Fibroblast of mammary gland (primary cell): ENCODE measurements at regions not wholly inside any gene's neighbourhood (a gene's known extent, or its start where the extent isn't known, plus 50 kb on each side); places are given as distances from the start of the nearest gene placed in this dataset.

Experiments
- DNase-seq: peaks from one replicate; pipeline ENCODE4 v3.0.0-alpha.2; 2010; ENCODE audit warnings: low read depth
- H3K4me3 ChIP-seq: 2 replicates; pipeline ENCODE4 v1.5.1; 2011; ENCODE audit warnings: low read depth, mild to moderate bottlenecking, low read length, moderate library complexity; ENCODE audit not compliant: control insufficient read depth
- TF ChIP-seq, protein P1 (sequence below): conservative IDR thresholded peaks from 2 replicates; pipeline ENCODE4 v1.5.1; 2011; ENCODE audit warnings: low read depth, low read length, inconsistent platforms; ENCODE audit not compliant: control insufficient read depth, insufficient read depth

GRCh38 chr9:96052686-96053085, 177.2 kb downstream of the ERCC6L2 start:
- TF ChIP-seq, protein P1, sequence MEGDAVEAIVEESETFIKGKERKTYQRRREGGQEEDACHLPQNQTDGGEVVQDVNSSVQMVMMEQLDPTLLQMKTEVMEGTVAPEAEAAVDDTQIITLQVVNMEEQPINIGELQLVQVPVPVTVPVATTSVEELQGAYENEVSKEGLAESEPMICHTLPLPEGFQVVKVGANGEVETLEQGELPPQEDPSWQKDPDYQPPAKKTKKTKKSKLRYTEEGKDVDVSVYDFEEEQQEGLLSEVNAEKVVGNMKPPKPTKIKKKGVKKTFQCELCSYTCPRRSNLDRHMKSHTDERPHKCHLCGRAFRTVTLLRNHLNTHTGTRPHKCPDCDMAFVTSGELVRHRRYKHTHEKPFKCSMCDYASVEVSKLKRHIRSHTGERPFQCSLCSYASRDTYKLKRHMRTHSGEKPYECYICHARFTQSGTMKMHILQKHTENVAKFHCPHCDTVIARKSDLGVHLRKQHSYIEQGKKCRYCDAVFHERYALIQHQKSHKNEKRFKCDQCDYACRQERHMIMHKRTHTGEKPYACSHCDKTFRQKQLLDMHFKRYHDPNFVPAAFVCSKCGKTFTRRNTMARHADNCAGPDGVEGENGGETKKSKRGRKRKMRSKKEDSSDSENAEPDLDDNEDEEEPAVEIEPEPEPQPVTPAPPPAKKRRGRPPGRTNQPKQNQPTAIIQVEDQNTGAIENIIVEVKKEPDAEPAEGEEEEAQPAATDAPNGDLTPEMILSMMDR = no peak
- no peak overlapping the region for H3K4me3 ChIP-seq
- no peak for DNase-seq

- no peak for DNase-seq
- TF ChIP-seq, protein P1 = no peak
- no peak overlapping the region for H3K4me3 ChIP-seq
These were observed 175.9 kb downstream of the ERCC6L2 start for GRCh38 chr9:96051423-96051822.

GRCh38 chr9:96050861-96051155, 175.3 kb downstream of the ERCC6L2 start:
- no peak overlapping the region for H3K4me3 ChIP-seq
- no peak for DNase-seq
- TF ChIP-seq, protein P1 = no peak

- DNase-seq = no peak
- TF ChIP-seq, protein P1 = no peak
- no peak overlapping the region for H3K4me3 ChIP-seq
These were observed 174.8 kb downstream of the ERCC6L2 start for GRCh38 chr9:96050048-96050860.

- H3K4me3 ChIP-seq = no peak overlapping the region
- TF ChIP-seq, protein P1 = no peak
- no peak for DNase-seq
These were observed 173.7 kb downstream of the ERCC6L2 start for GRCh38 chr9:96048956-96049831.

DNA sequence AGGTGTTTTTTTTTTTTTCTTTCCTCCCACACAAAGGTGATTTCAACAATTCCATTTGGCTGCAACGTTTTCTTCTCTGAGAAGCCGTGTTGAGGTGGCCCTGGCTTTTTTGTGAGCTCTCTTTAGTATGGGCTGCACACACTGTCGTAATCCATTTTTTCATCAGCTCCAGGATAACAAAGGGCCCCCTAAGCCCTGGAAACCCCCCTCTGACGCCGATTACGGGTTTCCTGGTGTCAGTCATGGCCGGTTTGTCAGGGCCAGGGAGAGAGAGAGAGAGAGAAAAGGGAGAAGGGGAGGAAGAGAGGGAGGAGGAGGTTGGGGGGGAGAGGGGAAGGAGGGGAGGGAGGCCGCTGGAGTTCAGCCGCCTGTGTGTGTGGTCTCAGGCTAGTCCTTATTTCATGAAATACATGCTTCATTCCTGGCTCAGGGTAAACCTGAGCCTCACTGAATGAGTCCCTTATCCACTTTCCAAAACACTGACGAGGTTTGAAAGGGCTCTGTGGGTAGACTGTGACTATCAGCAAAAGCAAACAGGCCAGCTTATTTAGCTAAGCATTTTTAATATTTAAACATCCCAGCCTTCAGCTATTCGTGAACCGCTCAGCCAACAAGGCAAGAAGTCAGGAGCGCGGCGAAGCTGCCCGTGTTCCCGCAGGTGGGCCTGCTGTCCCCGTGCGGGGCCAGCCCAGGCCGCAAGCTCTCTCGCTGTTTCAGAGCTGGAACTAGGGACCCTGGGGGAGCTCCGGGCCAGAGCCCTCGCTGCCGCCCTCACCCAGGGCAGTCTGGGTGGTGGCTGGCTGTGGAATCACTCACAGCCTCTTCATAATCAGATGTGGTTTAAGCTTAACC, 172.8 kb downstream of the ERCC6L2 start:
- no peak for DNase-seq
- no peak overlapping the region for H3K4me3 ChIP-seq
- TF ChIP-seq, protein P1 = no peak
